WERI-Rb-1 (cell line): ENCODE measurements at regions not wholly inside any gene's neighbourhood (a gene's known extent, or its start where the extent isn't known, plus 50 kb on each side); places are given as distances from the start of the nearest gene placed in this dataset.

Experiments
- DNase-seq: peaks from one replicate; pipeline ENCODE4 v3.0.0-alpha.2; 2020
- H3K27ac ChIP-seq: fragments of 250-450 bp; sonication (Bioruptor Pico); 2 replicates; pipeline ENCODE4 v1.5.1; 2020; ENCODE audit warnings: mild to moderate bottlenecking, moderate library complexity
- H3K27me3 ChIP-seq: fragments of 250-450 bp; sonication (Bioruptor Pico); 2 replicates; pipeline ENCODE4 v1.5.1; 2021; ENCODE audit warnings: mild to moderate bottlenecking, low read depth, moderate library complexity; ENCODE audit not compliant: insufficient read depth, severe bottlenecking
- H3K36me3 ChIP-seq: fragments of 250-450 bp; sonication (Bioruptor Pico); 2 replicates; pipeline ENCODE4 v1.5.1; 2020; ENCODE audit warnings: mild to moderate bottlenecking, moderate library complexity
- H3K4me3 ChIP-seq: 2 replicates; pipeline ENCODE4 v1.5.1; 2011; ENCODE audit warnings: low read depth, mild to moderate bottlenecking, control low read depth, low read length
- H3K9me3 ChIP-seq: fragments of 250-450 bp; sonication (Bioruptor Pico); 2 replicates; pipeline ENCODE4 v1.5.1; 2021; ENCODE audit warnings: mild to moderate bottlenecking, moderate library complexity; ENCODE audit not compliant: severe bottlenecking
- CTCF ChIP-seq: IDR thresholded peaks from 2 replicates; pipeline ENCODE4 v1.5.1; 2011; ENCODE audit warnings: low read depth, mild to moderate bottlenecking, control low read depth, inconsistent platforms, low read length

GRCh38 chr4:89615051-89615450, 221.9 kb downstream of the SNCA start:
- no peak overlapping the region for H3K27ac ChIP-seq
- no peak for DNase-seq
- no peak overlapping the region for H3K4me3 ChIP-seq
- no peaks in the 10 kb centered on the region for H3K27me3 ChIP-seq
- no peak for TF ChIP-seq CTCF
- H3K36me3 ChIP-seq = no peaks in the 10 kb centered on the region
- no peaks in the 10 kb centered on the region for H3K9me3 ChIP-seq

- Histone ChIP-seq H3K27me3 (no peaks in the 10 kb centered on the region), H3K9me3 (no peaks in the 10 kb centered on the region), H3K4me3 (no peak overlapping the region), H3K36me3 (no peaks in the 10 kb centered on the region), H3K27ac (no peak overlapping the region)
- TF ChIP-seq CTCF = no peak
- no peak for DNase-seq
These were observed 222.8 kb downstream of the SNCA start for GRCh38 chr4:89614155-89614554.

- no peak for TF ChIP-seq CTCF
- no peaks in the 10 kb centered on the region for H3K36me3 ChIP-seq
- H3K9me3 ChIP-seq = no peaks in the 10 kb centered on the region
- DNase-seq = no peak
- H3K27ac ChIP-seq = no peak overlapping the region
- H3K27me3 ChIP-seq = no peaks in the 10 kb centered on the region
- no peak overlapping the region for H3K4me3 ChIP-seq
These were observed 226.7 kb downstream of the SNCA start for GRCh38 chr4:89610236-89610635.

- no peaks in the 10 kb centered on the region for H3K27me3 ChIP-seq
- no peak for TF ChIP-seq CTCF
- no peak overlapping the region for H3K27ac ChIP-seq
- H3K4me3 ChIP-seq = no peak overlapping the region
- H3K9me3 ChIP-seq = no peaks in the 10 kb centered on the region
- no peaks in the 10 kb centered on the region for H3K36me3 ChIP-seq
- no peak for DNase-seq
These were observed 227.2 kb downstream of the SNCA start for GRCh38 chr4:89609756-89610155.

- no peak overlapping the region for H3K4me3 ChIP-seq
- no peak for TF ChIP-seq CTCF
- no peaks in the 10 kb centered on the region for H3K9me3 ChIP-seq
- H3K27ac ChIP-seq = no peak overlapping the region
- no peak for DNase-seq
- H3K36me3 ChIP-seq = no peaks in the 10 kb centered on the region
- no peaks in the 10 kb centered on the region for H3K27me3 ChIP-seq
These were observed 232.0 kb downstream of the SNCA start for GRCh38 chr4:89604951-89605350.

- Histone ChIP-seq H3K4me3 (no peak overlapping the region), H3K27me3 (no peaks in the 10 kb centered on the region), H3K27ac (no peak overlapping the region), H3K9me3 (no peaks in the 10 kb centered on the region), H3K36me3 (no peaks in the 10 kb centered on the region)
- no peak for DNase-seq
- TF ChIP-seq CTCF = no peak
These were observed 237.9 kb downstream of the SNCA start for GRCh38 chr4:89599026-89599425.
